ENCODE measurements at regions not wholly inside any gene's neighbourhood (a gene's known extent, or its start where the extent isn't known, plus 50 kb on each side); places are given as distances from the start of the nearest gene placed in this dataset.

DNA sequence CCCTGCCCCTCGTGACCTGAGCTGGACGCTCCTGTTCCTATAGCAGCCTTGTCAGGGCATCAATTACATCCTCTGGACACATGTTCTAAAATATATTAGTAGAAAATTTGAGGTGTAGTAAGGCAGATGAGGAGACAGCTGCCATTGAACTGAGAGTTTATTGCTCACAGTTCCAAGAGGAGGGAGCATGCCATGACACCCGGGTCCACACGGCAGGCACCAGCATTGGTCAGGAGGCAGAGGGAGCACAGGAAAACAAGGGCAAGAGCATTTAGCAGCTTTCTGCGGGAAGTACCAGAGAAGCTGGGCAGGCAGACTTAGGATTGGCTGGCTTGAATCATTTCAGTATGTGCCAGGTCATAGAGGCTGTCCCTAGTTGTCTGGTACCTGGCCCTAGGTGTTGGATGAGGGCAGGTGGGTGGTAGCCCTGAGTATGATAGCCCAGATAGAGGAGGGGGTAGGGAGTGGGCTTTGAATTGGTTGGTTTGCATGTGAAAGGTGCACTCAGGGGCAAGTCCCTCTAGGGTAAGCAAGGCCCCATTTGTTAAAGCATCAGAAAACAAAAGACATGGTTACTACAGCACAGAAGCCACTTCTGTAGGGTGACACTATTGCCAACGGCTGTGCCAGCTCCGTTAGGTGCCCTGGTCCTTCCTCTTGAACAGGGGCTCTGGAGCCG, 223.6 kb upstream of the RAB4A start:
- no peaks in the 10 kb centered on the region for H3K4me1 ChIP-seq (ENCODE audit: control insufficient read depth in 1 of 2, low read depth in 2 of 2)
- DNase-seq (ENCODE audit: low spot score) (no peak), ATAC-seq (ENCODE audit: insufficient number of reproducible peaks, low FRiP score, low read depth) (no peak)
- no peaks in the 10 kb centered on the region for H3K27me3 ChIP-seq (replicated peaks; ENCODE audit: insufficient read depth)
- no peak overlapping the region for H3K27ac ChIP-seq
- H3K4me3 ChIP-seq: no peak overlapping the region
- TF ChIP-seq, protein P1, sequence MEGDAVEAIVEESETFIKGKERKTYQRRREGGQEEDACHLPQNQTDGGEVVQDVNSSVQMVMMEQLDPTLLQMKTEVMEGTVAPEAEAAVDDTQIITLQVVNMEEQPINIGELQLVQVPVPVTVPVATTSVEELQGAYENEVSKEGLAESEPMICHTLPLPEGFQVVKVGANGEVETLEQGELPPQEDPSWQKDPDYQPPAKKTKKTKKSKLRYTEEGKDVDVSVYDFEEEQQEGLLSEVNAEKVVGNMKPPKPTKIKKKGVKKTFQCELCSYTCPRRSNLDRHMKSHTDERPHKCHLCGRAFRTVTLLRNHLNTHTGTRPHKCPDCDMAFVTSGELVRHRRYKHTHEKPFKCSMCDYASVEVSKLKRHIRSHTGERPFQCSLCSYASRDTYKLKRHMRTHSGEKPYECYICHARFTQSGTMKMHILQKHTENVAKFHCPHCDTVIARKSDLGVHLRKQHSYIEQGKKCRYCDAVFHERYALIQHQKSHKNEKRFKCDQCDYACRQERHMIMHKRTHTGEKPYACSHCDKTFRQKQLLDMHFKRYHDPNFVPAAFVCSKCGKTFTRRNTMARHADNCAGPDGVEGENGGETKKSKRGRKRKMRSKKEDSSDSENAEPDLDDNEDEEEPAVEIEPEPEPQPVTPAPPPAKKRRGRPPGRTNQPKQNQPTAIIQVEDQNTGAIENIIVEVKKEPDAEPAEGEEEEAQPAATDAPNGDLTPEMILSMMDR (IDR thresholded peaks at IDR 0.05): no peak
- no peaks in the 10 kb centered on the region for H3K9me3 ChIP-seq
- no peaks in the 10 kb centered on the region for H3K36me3 ChIP-seq

DNA sequence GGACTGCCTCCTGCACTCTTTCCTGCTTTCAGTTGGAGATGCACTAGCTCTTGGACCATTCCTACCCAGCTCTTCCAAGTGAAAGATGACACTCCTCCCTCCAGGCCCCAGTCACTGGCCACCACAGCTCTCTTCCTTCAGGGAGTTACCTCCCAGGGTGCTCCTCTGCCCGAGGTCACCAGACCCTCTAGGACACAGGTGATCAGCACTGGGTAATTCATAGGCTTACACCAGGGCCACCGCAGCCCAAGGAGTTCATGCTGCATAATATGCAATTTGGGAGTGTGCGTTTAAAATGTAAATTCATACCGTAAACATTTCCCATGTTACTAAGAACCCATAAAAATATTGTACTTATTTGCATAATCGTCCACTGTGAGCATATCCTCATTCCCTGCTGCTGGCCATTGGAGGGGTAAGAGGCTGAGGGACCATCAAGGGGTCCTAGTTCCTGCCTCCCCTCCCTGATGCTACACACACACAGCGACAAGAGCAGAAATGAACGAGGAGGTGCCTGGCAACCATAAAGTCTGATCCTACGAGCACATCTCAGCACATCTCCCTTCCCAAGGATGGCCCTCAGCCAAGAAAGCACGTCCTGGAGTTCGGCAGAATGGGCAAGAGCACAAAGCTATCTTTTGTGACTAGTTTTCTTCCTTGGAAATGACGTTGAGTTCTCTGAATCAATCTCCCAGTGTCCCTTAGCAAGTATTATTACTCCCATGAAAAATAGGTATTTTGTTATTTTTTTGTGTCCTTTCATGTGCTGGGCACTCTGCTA, 222.9 kb upstream of the RAB4A start:
- Histone ChIP-seq H3K4me3 (no peak overlapping the region), H3K9me3 (no peaks in the 10 kb centered on the region), H3K27me3 (replicated peaks; ENCODE audit: insufficient read depth) (no peaks in the 10 kb centered on the region), H3K36me3 (no peaks in the 10 kb centered on the region), H3K4me1 (ENCODE audit: control insufficient read depth in 1 of 2, low read depth in 2 of 2) (no peaks in the 10 kb centered on the region), H3K27ac (no peak overlapping the region)
- no peak for DNase-seq (ENCODE audit: low spot score)
- ATAC-seq (ENCODE audit: insufficient number of reproducible peaks, low FRiP score, low read depth): no peak
- TF ChIP-seq, protein P1 (IDR thresholded peaks at IDR 0.05): no peak

DNA sequence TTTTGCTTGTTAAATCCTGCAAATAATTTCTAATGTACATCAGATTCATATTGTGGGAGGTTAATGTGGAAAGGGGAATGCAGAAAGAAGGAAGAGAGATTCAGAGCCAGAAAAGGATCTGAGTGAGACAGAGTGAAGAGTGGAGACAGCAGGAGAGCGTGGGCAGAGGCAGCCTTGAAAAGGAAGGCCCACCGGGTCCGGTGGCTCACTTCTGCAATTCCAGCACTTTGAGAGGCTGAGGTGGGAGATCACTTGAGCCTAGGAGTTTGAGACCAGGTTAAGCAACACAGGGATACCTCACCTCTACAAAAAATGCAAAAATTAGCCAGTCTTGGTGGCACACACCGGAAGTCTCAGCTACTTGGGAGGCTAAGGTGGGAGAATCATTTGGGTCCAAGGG, 222.0 kb upstream of the RAB4A start:
- no peak overlapping the region for H3K4me3 ChIP-seq
- no peaks in the 10 kb centered on the region for H3K27me3 ChIP-seq (replicated peaks; ENCODE audit: insufficient read depth)
- ATAC-seq (ENCODE audit: insufficient number of reproducible peaks, low FRiP score, low read depth) (no peak), DNase-seq (ENCODE audit: low spot score) (no peak)
- TF ChIP-seq, protein P1 (IDR thresholded peaks at IDR 0.05): no peak
- no peaks in the 10 kb centered on the region for H3K36me3 ChIP-seq
- no peak overlapping the region for H3K27ac ChIP-seq
- no peaks in the 10 kb centered on the region for H3K9me3 ChIP-seq
- no peaks in the 10 kb centered on the region for H3K4me1 ChIP-seq (ENCODE audit: control insufficient read depth in 1 of 2, low read depth in 2 of 2)

DNA sequence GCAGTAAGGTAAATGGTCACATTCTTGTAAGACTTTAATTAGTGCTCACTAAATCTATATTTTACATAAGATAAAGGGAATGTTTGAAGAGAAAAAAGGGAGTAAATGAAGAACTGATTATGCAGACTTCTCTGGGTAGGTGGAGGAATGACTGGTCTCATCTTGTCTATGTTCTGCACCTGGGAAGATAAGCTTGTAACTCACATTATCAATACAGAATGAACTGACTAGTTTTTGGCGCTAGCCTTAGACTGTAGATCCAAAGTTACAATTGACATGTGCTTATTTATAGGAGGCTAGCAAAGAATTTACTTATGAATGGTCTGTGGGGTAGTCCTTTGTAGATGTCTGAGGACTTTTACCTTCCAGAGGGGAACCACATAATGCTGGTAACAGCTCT, 214.9 kb upstream of the RAB4A start:
- Histone ChIP-seq H3K36me3 (no peaks in the 10 kb centered on the region), H3K4me1 (ENCODE audit: control insufficient read depth in 1 of 2, low read depth in 2 of 2) (peaks cover 15 to 29% of the 10 kb centered on the region in 2 donors), H3K27ac (no peak overlapping the region), H3K4me3 (no peak overlapping the region), H3K27me3 (replicated peaks; ENCODE audit: insufficient read depth) (no peaks in the 10 kb centered on the region), H3K9me3 (no peaks in the 10 kb centered on the region)
- TF ChIP-seq, protein P1 (IDR thresholded peaks at IDR 0.05): no peak
- DNase-seq (ENCODE audit: low spot score) (no peak), ATAC-seq (ENCODE audit: insufficient number of reproducible peaks, low FRiP score, low read depth) (no peak)

DNA sequence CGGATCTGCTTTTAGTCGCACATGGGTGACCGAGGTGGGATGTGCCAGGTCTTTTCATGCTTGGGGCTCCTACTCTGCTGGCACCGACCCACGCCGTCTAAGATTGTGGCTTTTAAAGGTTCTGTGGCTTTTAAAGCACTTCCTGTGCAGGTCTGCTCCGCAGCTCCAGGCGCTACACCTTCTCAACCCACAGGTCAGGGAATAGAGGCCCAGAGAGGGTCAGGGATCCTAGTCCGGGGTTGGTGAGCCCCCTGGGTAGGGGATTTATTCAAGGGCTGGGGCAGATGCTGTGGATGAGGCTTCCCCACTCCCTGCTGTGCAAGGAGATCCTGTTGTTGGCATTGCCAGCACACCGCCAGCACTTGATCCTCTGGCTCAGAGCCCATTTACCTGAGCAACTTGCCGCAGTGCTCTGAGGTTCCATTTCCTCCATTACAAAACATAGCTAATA, 212.8 kb upstream of the RAB4A start:
- ATAC-seq (ENCODE audit: insufficient number of reproducible peaks, low FRiP score, low read depth) (no peak), DNase-seq (ENCODE audit: low spot score) (no peak)
- no peaks in the 10 kb centered on the region for H3K27me3 ChIP-seq (replicated peaks; ENCODE audit: insufficient read depth)
- H3K4me1 ChIP-seq (ENCODE audit: control insufficient read depth in 1 of 2, low read depth in 2 of 2): peaks cover 23 to 29% of the 10 kb centered on the region in 2 donors
- no peak overlapping the region for H3K27ac ChIP-seq
- H3K9me3 ChIP-seq: no peaks in the 10 kb centered on the region
- no peaks in the 10 kb centered on the region for H3K36me3 ChIP-seq
- TF ChIP-seq, protein P1 (IDR thresholded peaks at IDR 0.05): no peak
- no peak overlapping the region for H3K4me3 ChIP-seq

All from thoracic aorta (tissue), 2 donors.